ENCODE measurements at regions not wholly inside any gene's neighbourhood (a gene's known extent, or its start where the extent isn't known, plus 50 kb on each side); places are given as distances from the start of the nearest gene placed in this dataset.

DNA sequence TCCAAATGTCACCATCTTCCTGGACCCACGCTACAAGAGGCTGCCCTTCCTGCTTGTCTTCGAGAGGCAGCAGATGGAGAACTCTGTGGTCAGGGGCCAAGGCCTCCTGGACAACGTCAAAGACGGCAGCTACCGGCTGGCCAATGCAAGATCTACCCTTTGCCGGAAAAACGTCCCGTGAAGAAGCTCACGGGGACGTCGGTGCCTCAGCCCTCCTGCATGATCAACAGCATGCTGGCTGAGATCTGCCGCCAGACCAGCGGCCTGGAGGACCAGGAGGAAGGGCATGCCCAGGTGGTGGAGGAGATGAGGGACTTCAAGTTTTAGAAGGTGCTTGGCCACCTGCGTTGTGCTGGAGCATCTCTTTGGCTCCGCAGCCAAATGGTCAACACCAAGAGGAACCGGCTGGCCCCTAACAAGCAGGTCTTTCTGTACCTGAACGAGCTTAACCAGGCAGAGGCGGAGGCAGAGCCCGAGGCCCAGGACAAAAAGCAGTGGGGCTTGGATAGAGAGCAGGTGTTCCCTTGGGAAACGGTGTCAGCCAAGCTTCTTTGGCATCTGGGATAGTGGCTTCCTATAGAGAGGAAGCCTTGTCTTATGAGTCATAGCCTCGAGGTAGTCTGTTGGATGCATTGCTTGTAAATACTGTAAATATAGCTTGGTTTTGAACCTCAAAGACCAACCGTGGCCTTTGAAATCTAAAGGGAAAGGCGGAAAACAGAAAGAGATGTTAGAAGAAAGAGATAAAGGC lies 94.8 kb upstream of the ELOVL6 start:
- no peaks in the 10 kb centered on the region for H3K9me3 ChIP-seq (ENCODE audit: control insufficient read depth, insufficient read depth, low read depth, low read length)
- no peak overlapping the region for H3K27ac ChIP-seq (ENCODE audit: extremely low read depth, low read depth, low read length)
- no peak overlapping the region for H3K4me3 ChIP-seq (ENCODE audit: low read depth, low read length)
- POLR2A ChIA-PET: no interaction called here
- H3K4me1 ChIP-seq (ENCODE audit: control insufficient read depth, insufficient read depth, low read length): no peaks in the 10 kb centered on the region
- TF ChIP-seq ZNF610 (tag by site-specific recombination; IDR thresholded peaks at IDR 0.05; ENCODE audit: borderline replicate concordance): no peak
- no peaks in the 10 kb centered on the region for H3K36me3 ChIP-seq (ENCODE audit: control insufficient read depth in 2 of 2, insufficient read depth in 1 of 2, low read length in 2 of 2)
- CTCF ChIA-PET: interaction anchor here (0.5 kb wide), 1 partner anchor 8 kb away, joined by 5 read pairs; no protein-coding TSS in a partner anchor

DNA sequence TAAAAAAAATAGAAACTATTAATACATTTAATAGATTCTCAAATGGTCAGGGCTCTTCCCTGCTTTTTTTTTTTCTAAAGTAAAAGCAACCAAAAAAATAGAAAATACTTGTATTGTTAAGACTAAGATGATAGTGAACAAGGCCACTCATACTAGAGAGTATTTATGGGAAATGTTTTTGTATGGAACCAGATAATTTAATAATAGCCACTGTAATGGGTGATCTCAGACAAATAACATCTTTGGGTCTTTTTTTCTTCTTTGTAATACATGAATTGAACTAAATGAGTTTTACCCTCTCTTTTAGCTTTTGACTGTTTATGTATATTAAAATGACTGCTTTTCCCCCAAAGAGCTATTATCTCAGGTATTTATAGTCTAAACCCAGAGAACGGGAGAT lies 92.1 kb upstream of the ELOVL6 start:
- Histone ChIP-seq H3K9me3 (ENCODE audit: control insufficient read depth, insufficient read depth, low read depth, low read length) (no peaks in the 10 kb centered on the region), H3K4me1 (ENCODE audit: control insufficient read depth, insufficient read depth, low read length) (no peaks in the 10 kb centered on the region), H3K4me3 (ENCODE audit: low read depth, low read length) (no peak overlapping the region), H3K27ac (ENCODE audit: extremely low read depth, low read depth, low read length) (no peak overlapping the region), H3K36me3 (ENCODE audit: control insufficient read depth in 2 of 2, insufficient read depth in 1 of 2, low read length in 2 of 2) (no peaks in the 10 kb centered on the region)
- TF ChIP-seq ZNF747 (tag by site-specific recombination; IDR thresholded peaks at IDR 0.05): no peak
- TF ChIP-seq ZNF596 (tag by site-specific recombination; IDR thresholded peaks at IDR 0.05): no peak
- TF ChIP-seq ZBTB17 (tag by site-specific recombination; IDR thresholded peaks at IDR 0.05): no peak
- TF ChIP-seq, protein P1, sequence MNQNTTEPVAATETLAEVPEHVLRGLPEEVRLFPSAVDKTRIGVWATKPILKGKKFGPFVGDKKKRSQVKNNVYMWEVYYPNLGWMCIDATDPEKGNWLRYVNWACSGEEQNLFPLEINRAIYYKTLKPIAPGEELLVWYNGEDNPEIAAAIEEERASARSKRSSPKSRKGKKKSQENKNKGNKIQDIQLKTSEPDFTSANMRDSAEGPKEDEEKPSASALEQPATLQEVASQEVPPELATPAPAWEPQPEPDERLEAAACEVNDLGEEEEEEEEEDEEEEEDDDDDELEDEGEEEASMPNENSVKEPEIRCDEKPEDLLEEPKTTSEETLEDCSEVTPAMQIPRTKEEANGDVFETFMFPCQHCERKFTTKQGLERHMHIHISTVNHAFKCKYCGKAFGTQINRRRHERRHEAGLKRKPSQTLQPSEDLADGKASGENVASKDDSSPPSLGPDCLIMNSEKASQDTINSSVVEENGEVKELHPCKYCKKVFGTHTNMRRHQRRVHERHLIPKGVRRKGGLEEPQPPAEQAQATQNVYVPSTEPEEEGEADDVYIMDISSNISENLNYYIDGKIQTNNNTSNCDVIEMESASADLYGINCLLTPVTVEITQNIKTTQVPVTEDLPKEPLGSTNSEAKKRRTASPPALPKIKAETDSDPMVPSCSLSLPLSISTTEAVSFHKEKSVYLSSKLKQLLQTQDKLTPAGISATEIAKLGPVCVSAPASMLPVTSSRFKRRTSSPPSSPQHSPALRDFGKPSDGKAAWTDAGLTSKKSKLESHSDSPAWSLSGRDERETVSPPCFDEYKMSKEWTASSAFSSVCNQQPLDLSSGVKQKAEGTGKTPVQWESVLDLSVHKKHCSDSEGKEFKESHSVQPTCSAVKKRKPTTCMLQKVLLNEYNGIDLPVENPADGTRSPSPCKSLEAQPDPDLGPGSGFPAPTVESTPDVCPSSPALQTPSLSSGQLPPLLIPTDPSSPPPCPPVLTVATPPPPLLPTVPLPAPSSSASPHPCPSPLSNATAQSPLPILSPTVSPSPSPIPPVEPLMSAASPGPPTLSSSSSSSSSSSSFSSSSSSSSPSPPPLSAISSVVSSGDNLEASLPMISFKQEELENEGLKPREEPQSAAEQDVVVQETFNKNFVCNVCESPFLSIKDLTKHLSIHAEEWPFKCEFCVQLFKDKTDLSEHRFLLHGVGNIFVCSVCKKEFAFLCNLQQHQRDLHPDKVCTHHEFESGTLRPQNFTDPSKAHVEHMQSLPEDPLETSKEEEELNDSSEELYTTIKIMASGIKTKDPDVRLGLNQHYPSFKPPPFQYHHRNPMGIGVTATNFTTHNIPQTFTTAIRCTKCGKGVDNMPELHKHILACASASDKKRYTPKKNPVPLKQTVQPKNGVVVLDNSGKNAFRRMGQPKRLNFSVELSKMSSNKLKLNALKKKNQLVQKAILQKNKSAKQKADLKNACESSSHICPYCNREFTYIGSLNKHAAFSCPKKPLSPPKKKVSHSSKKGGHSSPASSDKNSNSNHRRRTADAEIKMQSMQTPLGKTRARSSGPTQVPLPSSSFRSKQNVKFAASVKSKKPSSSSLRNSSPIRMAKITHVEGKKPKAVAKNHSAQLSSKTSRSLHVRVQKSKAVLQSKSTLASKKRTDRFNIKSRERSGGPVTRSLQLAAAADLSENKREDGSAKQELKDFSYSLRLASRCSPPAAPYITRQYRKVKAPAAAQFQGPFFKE (tag by site-specific recombination; IDR thresholded peaks at IDR 0.05; ENCODE audit: borderline replicate concordance): no peak
- no peak for TF ChIP-seq ZNF311 (tag by site-specific recombination; IDR thresholded peaks at IDR 0.05; ENCODE audit: borderline replicate concordance)
- TF ChIP-seq ZSCAN30 (tag by site-specific recombination; IDR thresholded peaks at IDR 0.05): no peak
- TF ChIP-seq GFI1B (tag by site-specific recombination; IDR thresholded peaks at IDR 0.05): no peak
- no peak for TF ChIP-seq ZNF416 (tag by site-specific recombination; IDR thresholded peaks at IDR 0.05)
- no peak for TF ChIP-seq ZNF221 (tag by site-specific recombination; IDR thresholded peaks at IDR 0.05; ENCODE audit: borderline replicate concordance)
- ChIA-PET POLR2A (no interaction called here), CTCF (interaction anchor here (0.6 to 1.6 kb wide), 2 partner anchors 54 to 220 kb away, joined by 3 to 10 read pairs; no protein-coding TSS in a partner anchor)

DNA sequence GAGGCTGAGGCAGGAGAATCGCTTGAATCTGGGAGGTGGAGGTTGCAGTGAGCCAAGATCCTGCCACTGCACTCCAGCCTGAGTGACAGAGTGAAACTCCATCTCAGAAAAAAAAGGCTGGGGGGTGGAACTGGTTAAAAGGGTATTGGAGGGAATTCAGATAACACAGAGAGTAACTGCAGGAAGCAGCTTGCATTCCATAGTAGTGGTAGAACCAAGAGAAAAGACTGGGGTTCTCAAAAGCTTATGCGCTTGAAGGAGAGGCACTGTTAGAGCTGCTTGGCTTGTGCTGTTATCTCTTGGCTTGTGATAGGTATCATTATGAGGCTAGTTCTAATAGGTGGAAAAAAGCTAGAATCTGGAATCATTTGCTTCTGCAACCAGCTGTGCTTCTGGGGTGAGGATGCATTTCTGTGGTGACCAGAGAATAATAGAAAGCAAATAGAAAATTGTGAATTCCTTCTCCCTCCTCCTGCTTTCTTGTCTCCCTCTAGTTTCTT lies 91.2 kb upstream of the ELOVL6 start:
- ChIA-PET CTCF (interaction anchor here (0.6 to 1.6 kb wide), 2 partner anchors 55 to 221 kb away, joined by 3 to 10 read pairs; no protein-coding TSS in a partner anchor), POLR2A (no interaction called here)
- Histone ChIP-seq H3K9me3 (ENCODE audit: control insufficient read depth, insufficient read depth, low read depth, low read length) (no peaks in the 10 kb centered on the region), H3K4me1 (ENCODE audit: control insufficient read depth, insufficient read depth, low read length) (no peaks in the 10 kb centered on the region), H3K36me3 (ENCODE audit: control insufficient read depth in 2 of 2, insufficient read depth in 1 of 2, low read length in 2 of 2) (no peaks in the 10 kb centered on the region), H3K4me3 (ENCODE audit: low read depth, low read length) (no peak overlapping the region), H3K27ac (ENCODE audit: extremely low read depth, low read depth, low read length) (no peak overlapping the region)
- TF ChIP-seq ZNF239 (tag by site-specific recombination; IDR thresholded peaks at IDR 0.05) (no peak), ZNF843 (tag by site-specific recombination; IDR thresholded peaks at IDR 0.05) (no peak), ZNF324 (tag by site-specific recombination; IDR thresholded peaks at IDR 0.05) (no peak), ZNF24 (tag by site-specific recombination; IDR thresholded peaks at IDR 0.05) (no peak), ZNF501 (tag by site-specific recombination; IDR thresholded peaks at IDR 0.05) (no peak), ZNF521 (tag by site-specific recombination; IDR thresholded peaks at IDR 0.05) (no peak), ZNF10 (tag by site-specific recombination; IDR thresholded peaks at IDR 0.05) (no peak), MZF1 (tag by site-specific recombination; IDR thresholded peaks at IDR 0.05; ENCODE audit: borderline replicate concordance) (no peak), KLF1 (tag by site-specific recombination; IDR thresholded peaks at IDR 0.05) (no peak), ZNF350 (tag by site-specific recombination; IDR thresholded peaks at IDR 0.05) (no peak), ZNF558 (tag by site-specific recombination; IDR thresholded peaks at IDR 0.05) (no peak)
- TF ChIP-seq, protein P2, sequence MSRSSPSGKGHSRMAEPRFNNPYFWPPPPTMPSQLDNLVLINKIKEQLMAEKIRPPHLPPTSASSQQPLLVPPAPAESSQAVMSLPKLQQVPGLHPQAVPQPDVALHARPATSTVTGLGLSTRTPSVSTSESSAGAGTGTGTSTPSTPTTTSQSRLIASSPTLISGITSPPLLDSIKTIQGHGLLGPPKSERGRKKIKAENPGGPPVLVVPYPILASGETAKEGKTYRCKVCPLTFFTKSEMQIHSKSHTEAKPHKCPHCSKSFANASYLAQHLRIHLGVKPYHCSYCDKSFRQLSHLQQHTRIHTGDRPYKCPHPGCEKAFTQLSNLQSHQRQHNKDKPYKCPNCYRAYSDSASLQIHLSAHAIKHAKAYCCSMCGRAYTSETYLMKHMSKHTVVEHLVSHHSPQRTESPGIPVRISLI (tag by site-specific recombination; IDR thresholded peaks at IDR 0.05): no peak
